CD4-positive, alpha-beta memory T cell (primary cell): ENCODE measurements at regions not wholly inside any gene's neighbourhood (a gene's known extent, or its start where the extent isn't known, plus 50 kb on each side); places are given as distances from the start of the nearest gene placed in this dataset.

Source experiments
- CTCF ChIA-PET: fragments of 350-600 bp; sonication (Branson Sonifier 250); formaldehyde crosslinking; loops from one replicate; lab custom pipeline; 2021; ENCODE audit warnings: inconsistent platforms; ENCODE audit not compliant: partially characterized antibody; lab: Charles Lee
- POLR2A ChIA-PET: fragments of 350-600 bp; sonication (Branson Sonifier 250); formaldehyde crosslinking; loops from one replicate; lab custom pipeline; 2021; ENCODE audit not compliant: partially characterized antibody; lab: Charles Lee
- DNase-seq, 5 donors: peaks; one replicate each; pipeline versions ENCODE4 v3.0.0 to v3.0.0-alpha.2; 2020 to 2022; ENCODE audit warnings: mixed read lengths in 1 of 5
- H3K27ac ChIP-seq: one replicate; pipeline ENCODE4 v1.7.0; 2013; ENCODE audit warnings: low read depth, low read length
- H3K27me3 ChIP-seq: 2 replicates; pipeline ENCODE4 v1.7.0; 2013; ENCODE audit warnings: mild to moderate bottlenecking, low read length, moderate library complexity; ENCODE audit not compliant: insufficient read depth
- H3K36me3 ChIP-seq: 2 replicates; pipeline ENCODE4 v1.7.0; 2013; ENCODE audit warnings: mild to moderate bottlenecking, low read length, moderate library complexity; ENCODE audit not compliant: insufficient read depth
- H3K4me1 ChIP-seq: 2 replicates; pipeline ENCODE4 v1.7.0; 2013; ENCODE audit warnings: mild to moderate bottlenecking, low read length, moderate library complexity; ENCODE audit not compliant: insufficient read depth
- H3K4me3 ChIP-seq, 2 donors: one replicate each; pipeline ENCODE4 v1.7.0; 2013; ENCODE audit warnings: low read length in 2 of 2, mild to moderate bottlenecking in 1 of 2
- H3K9me3 ChIP-seq, 2 donors: one replicate each; pipeline ENCODE4 v1.7.0; 2013; ENCODE audit warnings: low read length in 2 of 2, control low read depth in 1 of 2; ENCODE audit not compliant: control insufficient read depth in 1 of 2
- H3K27ac Mint-ChIP-seq, 7 donors: one replicate each; pipeline ENCODE4 v1.8.0; 2020 to 2021; ENCODE audit warnings: mixed read lengths in 7 of 7, mild to moderate bottlenecking in 6 of 7, inconsistent platforms in 3 of 7, moderate library complexity in 3 of 7
- H3K27me3 Mint-ChIP-seq, 2 donors: one replicate each; pipeline ENCODE4 v1.8.0; 2020 to 2021; ENCODE audit warnings: mixed read lengths in 2 of 2
- H3K36me3 Mint-ChIP-seq, 2 donors: one replicate each; pipeline ENCODE4 v1.8.0; 2020 to 2021; ENCODE audit warnings: mixed read lengths in 2 of 2, inconsistent platforms in 1 of 2, mild to moderate bottlenecking in 1 of 2
- H3K4me1 Mint-ChIP-seq, 4 donors: one replicate each; pipeline ENCODE4 v1.8.0; 2020 to 2021; ENCODE audit warnings: mixed read lengths in 4 of 4, mild to moderate bottlenecking in 1 of 4
- H3K4me3 Mint-ChIP-seq, 8 donors: one replicate each; pipeline ENCODE4 v1.8.0; 2020 to 2021; ENCODE audit warnings: mixed read lengths in 8 of 8, mild to moderate bottlenecking in 7 of 8, moderate library complexity in 6 of 8, inconsistent platforms in 3 of 8
- H3K9me3 Mint-ChIP-seq, 8 donors: one replicate each; pipeline ENCODE4 v1.8.0; 2020 to 2021; ENCODE audit warnings: mixed read lengths in 8 of 8, mild to moderate bottlenecking in 5 of 8, inconsistent platforms in 3 of 8, moderate library complexity in 1 of 8
- intact Hi-C: fragments of 100-400 bp; cut with micrococcal nuclease; formaldehyde crosslinking; loops from one replicate; pipeline ENCODE4 v1.15.1; 2023

DNA sequence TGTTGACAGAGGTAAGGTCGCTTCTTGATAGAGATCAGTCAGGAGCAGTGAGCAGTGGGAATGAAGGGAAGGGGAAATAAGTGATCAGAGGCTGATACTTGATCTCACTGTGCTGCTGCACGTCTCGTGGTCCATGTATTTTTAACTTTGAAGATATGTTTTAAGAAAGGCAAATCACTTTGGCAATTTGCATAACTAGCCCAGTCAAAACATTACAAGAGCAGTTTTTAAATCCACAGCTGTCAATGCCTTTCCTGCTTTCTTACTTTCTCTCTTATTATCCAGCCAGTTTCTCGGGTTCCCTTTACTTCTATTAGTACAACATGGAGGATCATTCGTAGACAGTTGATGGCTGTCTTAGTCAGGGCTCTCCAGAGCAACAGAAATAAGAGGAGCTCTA lies 472.8 kb downstream of the TMA16 start:
- Histone ChIP-seq H3K27me3 (no peaks in the 10 kb centered on the region), H3K36me3 (no peaks in the 10 kb centered on the region), H3K9me3 (no peaks in the 10 kb centered on the region), H3K4me3 (no peak overlapping the region), H3K4me1 (no peaks in the 10 kb centered on the region), H3K27ac (no peak overlapping the region)
- H3K4me1 Mint-ChIP-seq = peaks cover 0 to 1% (median 0%) of the 10 kb centered on the region in 4 donors
- peaks cover 0 to 4% (median 0%) of the 10 kb centered on the region in 8 donors for H3K9me3 Mint-ChIP-seq
- H3K36me3 Mint-ChIP-seq = no peaks in the 10 kb centered on the region
- H3K27ac Mint-ChIP-seq = no peak overlapping the region
- ChIA-PET CTCF (no interaction called here), POLR2A (no interaction called here)
- peaks cover 0 to 2% of the 10 kb centered on the region in 2 donors for H3K27me3 Mint-ChIP-seq
- no peak overlapping the region for H3K4me3 Mint-ChIP-seq
- intact Hi-C loops = loop anchor here (10.0 kb wide), 1 partner anchor 62 kb away; no protein-coding TSS in a partner anchor
- DNase-seq = no peak

DNA sequence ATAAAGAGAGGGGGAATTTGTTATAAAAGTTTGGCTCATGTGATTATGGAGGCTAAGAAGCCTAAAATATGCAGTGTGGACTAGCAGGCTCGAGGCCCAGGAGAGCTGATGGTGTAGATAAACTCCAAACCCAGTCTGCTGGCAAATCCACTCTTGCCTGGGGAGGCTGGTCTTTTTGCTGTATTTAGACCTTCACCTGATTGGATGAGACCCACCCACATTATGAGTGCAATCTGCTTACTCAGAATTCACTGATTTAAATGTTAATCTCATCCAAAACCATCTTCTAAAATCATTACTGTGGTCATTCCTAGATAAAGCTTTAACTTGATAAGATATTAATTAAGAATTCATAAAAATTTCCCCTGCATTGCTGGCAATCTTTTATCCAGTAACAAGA lies 473.2 kb downstream of the TMA16 start:
- Histone ChIP-seq H3K4me1 (no peaks in the 10 kb centered on the region), H3K4me3 (no peak overlapping the region), H3K27ac (no peak overlapping the region), H3K9me3 (no peaks in the 10 kb centered on the region), H3K27me3 (no peaks in the 10 kb centered on the region), H3K36me3 (no peaks in the 10 kb centered on the region)
- intact Hi-C loops = loop anchor here (10.0 kb wide), 1 partner anchor 63 kb away; no protein-coding TSS in a partner anchor
- no peak for DNase-seq
- no peak overlapping the region for H3K4me3 Mint-ChIP-seq
- CTCF ChIA-PET = no interaction called here
- no peaks in the 10 kb centered on the region for H3K36me3 Mint-ChIP-seq
- peaks cover 0 to 4% (median 0%) of the 10 kb centered on the region in 8 donors for H3K9me3 Mint-ChIP-seq
- peaks cover 0 to 1% (median 0%) of the 10 kb centered on the region in 4 donors for H3K4me1 Mint-ChIP-seq
- POLR2A ChIA-PET = no interaction called here
- H3K27ac Mint-ChIP-seq = no peak overlapping the region
- peaks cover 0 to 2% of the 10 kb centered on the region in 2 donors for H3K27me3 Mint-ChIP-seq

DNA sequence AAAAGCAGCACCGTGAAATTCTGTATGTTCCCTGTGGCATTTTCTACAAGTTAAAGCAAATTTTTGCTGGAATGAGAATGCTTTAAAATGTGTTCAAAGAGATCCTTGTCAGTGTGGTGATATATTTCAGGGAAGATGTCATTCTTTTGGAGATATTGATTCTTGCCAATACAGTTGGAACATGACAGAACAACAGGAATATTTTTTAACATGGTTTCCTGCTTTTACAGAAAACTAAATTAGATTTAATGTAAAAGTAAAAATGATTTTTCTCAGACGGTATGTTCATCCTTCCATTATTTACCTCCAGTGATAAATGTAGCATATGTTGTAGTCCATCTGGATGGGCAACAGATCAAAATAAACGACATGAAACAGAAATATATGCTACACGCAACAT lies 474.8 kb downstream of the TMA16 start:
- intact Hi-C loops = loop anchor here (10.0 kb wide), 1 partner anchor 64 kb away; no protein-coding TSS in a partner anchor
- ChIA-PET POLR2A (interaction anchor here (1.0 kb wide), 1 partner anchor 15 kb away, joined by 3 read pairs; no protein-coding TSS in a partner anchor), CTCF (no interaction called here)
- no peak for DNase-seq
- peaks cover 0 to 2% of the 10 kb centered on the region in 2 donors for H3K27me3 Mint-ChIP-seq
- Histone ChIP-seq H3K4me3 (no peak overlapping the region), H3K9me3 (no peaks in the 10 kb centered on the region), H3K27ac (no peak overlapping the region), H3K27me3 (no peaks in the 10 kb centered on the region), H3K4me1 (no peaks in the 10 kb centered on the region), H3K36me3 (no peaks in the 10 kb centered on the region)
- peaks cover 0 to 4% (median 0%) of the 10 kb centered on the region in 8 donors for H3K9me3 Mint-ChIP-seq
- no peak overlapping the region for H3K27ac Mint-ChIP-seq
- no peak overlapping the region for H3K4me3 Mint-ChIP-seq
- peaks cover 0 to 1% (median 0%) of the 10 kb centered on the region in 4 donors for H3K4me1 Mint-ChIP-seq
- no peaks in the 10 kb centered on the region for H3K36me3 Mint-ChIP-seq

DNA sequence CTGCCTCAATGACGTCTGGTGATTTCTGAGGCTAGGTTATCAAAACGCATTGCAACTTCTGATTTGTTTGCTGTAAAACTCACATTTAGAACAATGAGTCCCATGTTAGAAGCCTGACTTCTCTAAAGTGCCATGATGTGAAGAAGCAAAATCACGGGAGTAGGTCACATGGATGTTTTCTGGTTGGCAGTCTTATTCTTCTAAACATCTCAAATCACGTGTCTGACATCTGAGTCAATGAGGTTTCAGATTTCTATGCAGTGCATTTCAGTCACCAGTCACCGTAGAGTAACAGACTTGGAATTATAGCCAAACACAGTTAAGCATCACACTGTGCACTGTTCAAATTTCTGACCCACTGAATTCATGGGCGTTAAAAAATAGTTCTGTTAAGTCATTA lies 482.1 kb downstream of the TMA16 start:
- intact Hi-C loops = no loop called here
- H3K27me3 Mint-ChIP-seq = no peaks in the 10 kb centered on the region
- Histone ChIP-seq H3K4me1 (no peaks in the 10 kb centered on the region), H3K4me3 (no peak overlapping the region), H3K27ac (no peak overlapping the region), H3K36me3 (no peaks in the 10 kb centered on the region), H3K27me3 (no peaks in the 10 kb centered on the region), H3K9me3 (no peaks in the 10 kb centered on the region)
- H3K9me3 Mint-ChIP-seq = peaks cover 0 to 1% (median 0%) of the 10 kb centered on the region in 8 donors
- ChIA-PET CTCF (no interaction called here), POLR2A (no interaction called here)
- no peaks in the 10 kb centered on the region for H3K36me3 Mint-ChIP-seq
- no peak overlapping the region for H3K27ac Mint-ChIP-seq
- no peak for DNase-seq
- no peak overlapping the region for H3K4me3 Mint-ChIP-seq
- peaks cover 0 to 2% (median under 1%) of the 10 kb centered on the region in 4 donors for H3K4me1 Mint-ChIP-seq

DNA sequence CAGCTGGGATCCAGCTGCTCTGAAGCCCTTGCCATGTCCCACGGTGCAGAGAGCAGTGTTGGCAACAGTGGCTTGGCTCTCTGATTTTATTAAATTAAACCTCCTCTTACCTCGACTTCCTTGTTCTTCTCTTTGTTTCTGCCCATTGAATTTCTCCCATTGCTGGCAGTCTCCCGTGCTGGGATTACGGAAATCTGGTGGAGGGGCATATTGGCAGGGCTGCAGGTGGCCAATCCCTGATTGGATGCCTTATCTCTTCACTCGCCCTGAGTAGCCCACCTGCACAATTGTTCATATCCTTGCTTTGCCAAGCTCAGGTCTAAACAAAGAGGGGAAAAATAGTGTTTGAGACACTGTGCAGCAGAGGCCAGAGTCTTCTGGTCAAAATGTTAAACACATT lies 493.9 kb downstream of the TMA16 start:
- H3K36me3 Mint-ChIP-seq = no peaks in the 10 kb centered on the region
- no peaks in the 10 kb centered on the region for H3K4me1 Mint-ChIP-seq
- H3K4me1 ChIP-seq = no peaks in the 10 kb centered on the region
- no peak overlapping the region for H3K4me3 ChIP-seq
- DNase-seq = no peak
- H3K9me3 Mint-ChIP-seq = peaks cover 0 to 2% (median 0%) of the 10 kb centered on the region in 8 donors
- H3K4me3 Mint-ChIP-seq = no peak overlapping the region
- no peaks in the 10 kb centered on the region for H3K27me3 ChIP-seq
- intact Hi-C loops = no loop called here
- H3K36me3 ChIP-seq = no peaks in the 10 kb centered on the region
- no peak overlapping the region for H3K27ac ChIP-seq
- CTCF ChIA-PET = no interaction called here
- POLR2A ChIA-PET = no interaction called here
- H3K9me3 ChIP-seq = no peaks in the 10 kb centered on the region
- peak overlapping the region in 1 of 7 donors; percentile 2 for H3K27ac Mint-ChIP-seq
- peaks cover 0 to 3% of the 10 kb centered on the region in 2 donors for H3K27me3 Mint-ChIP-seq

DNA sequence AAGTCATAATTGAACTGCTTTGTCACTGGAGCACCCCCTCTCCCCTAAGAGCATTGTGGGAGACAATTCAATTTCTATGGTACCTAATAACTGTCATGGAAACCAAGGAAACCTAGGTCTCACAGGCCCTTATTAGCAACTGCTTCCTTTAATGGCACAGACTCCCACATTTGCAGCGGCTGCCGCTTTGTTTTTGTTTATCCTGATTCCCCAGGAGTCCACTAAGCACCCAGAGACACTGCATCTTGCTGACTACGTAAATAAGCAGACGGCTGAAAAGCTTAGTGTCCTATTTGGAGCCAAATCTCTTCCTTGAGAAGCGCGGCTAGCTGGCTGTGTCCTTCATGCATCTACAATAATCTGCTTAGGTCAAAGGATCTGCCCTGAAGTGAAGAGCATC lies 494.4 kb downstream of the TMA16 start:
- ChIA-PET CTCF (no interaction called here), POLR2A (no interaction called here)
- Mint-ChIP-seq H3K9me3 (peaks cover 0 to 2% (median 0%) of the 10 kb centered on the region in 8 donors), H3K4me1 (no peaks in the 10 kb centered on the region), H3K4me3 (no peak overlapping the region), H3K36me3 (no peaks in the 10 kb centered on the region), H3K27me3 (peaks cover 0 to 3% of the 10 kb centered on the region in 2 donors), H3K27ac (no peak overlapping the region)
- Histone ChIP-seq H3K27me3 (no peaks in the 10 kb centered on the region), H3K36me3 (no peaks in the 10 kb centered on the region), H3K27ac (no peak overlapping the region), H3K4me1 (no peaks in the 10 kb centered on the region), H3K4me3 (no peak overlapping the region), H3K9me3 (no peaks in the 10 kb centered on the region)
- intact Hi-C loops = no loop called here
- DNase-seq = no peak

DNA sequence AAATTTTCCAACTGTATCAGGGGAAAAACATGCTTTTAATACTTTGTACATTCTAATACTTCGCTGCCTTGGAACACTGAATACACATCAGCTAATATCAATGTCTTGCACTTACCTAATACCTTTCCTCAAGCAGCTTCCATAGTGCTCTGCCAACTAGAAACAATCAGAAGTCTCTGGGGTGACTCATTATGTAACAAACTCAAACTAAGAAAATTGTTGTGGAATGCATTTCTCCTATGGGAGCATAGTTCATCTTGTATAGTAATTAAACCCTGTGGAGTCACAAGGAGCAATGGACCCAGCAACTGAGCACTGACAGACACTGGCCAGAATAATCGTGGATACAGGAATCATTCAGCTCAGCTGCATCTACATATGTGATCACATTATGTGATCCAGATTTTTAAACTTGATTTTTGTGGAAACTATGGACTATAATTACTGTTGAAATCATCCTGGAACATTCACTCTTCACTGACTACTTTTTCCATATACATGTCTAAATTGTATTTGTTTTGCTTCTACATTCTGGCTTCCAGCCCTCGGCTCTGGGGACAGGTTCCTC lies 496.9 kb downstream of the TMA16 start:
- no peak overlapping the region for H3K4me3 ChIP-seq
- Mint-ChIP-seq H3K9me3 (no peaks in the 10 kb centered on the region), H3K36me3 (no peaks in the 10 kb centered on the region), H3K4me1 (no peaks in the 10 kb centered on the region), H3K27me3 (peaks cover 0 to 3% of the 10 kb centered on the region in 2 donors), H3K4me3 (no peak overlapping the region), H3K27ac (no peak overlapping the region)
- no peaks in the 10 kb centered on the region for H3K9me3 ChIP-seq
- no peaks in the 10 kb centered on the region for H3K27me3 ChIP-seq
- ChIA-PET CTCF (no interaction called here), POLR2A (no interaction called here)
- no peak for DNase-seq
- H3K27ac ChIP-seq = no peak overlapping the region
- no peaks in the 10 kb centered on the region for H3K36me3 ChIP-seq
- intact Hi-C loops = no loop called here
- H3K4me1 ChIP-seq = no peaks in the 10 kb centered on the region
